ENCODE measurements at regions not wholly inside any gene's neighbourhood (a gene's known extent, or its start where the extent isn't known, plus 50 kb on each side); places are given as distances from the start of the nearest gene placed in this dataset.
"Not testable (repeated sequence)": the region's sequence is repeated elsewhere in the genome, so short reads cannot be mapped to it uniquely, and the experiment has no call there.

DNA sequence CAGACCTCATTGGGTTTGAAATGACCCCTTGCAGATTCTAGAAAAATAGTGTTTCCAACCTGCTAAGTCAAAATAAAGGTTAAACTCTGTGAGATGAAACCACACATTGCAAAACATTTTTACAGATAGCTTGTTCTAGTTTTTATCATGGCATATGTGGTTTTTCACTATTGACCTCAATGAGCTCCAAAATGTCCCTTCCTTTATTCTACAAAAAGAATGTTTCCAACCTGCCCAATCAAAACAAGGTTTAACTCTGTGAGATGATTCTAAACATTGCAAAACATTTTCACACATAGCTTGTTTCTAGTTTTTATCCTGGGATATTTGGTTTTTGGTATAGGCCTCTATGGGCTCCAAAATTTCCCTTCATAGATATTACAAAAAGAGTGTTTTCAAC, 286.0 kb upstream of the ZNF337 start:
- not testable (repeated sequence) for H3K36me3 ChIP-seq (ENCODE audit: control insufficient read depth in 1 of 2, insufficient read depth in 2 of 2, low read length in 2 of 2); H3K79me1 ChIP-seq (ENCODE audit: low read length); H3K9me3 ChIP-seq (ENCODE audit: insufficient read depth, low read depth, low read length); H4K8ac ChIP-seq (ENCODE audit: low read depth, low read length); H3K23ac ChIP-seq (ENCODE audit: low read length); H3K4me1 ChIP-seq (ENCODE audit: control insufficient read depth in 1 of 2, insufficient read depth in 2 of 2, low read length in 2 of 2); H2AK5ac ChIP-seq (ENCODE audit: low read length); H3K14ac ChIP-seq (ENCODE audit: low read length); H2BK120ac ChIP-seq (ENCODE audit: insufficient read depth, low read length, poor library complexity); H3K4me2 ChIP-seq (ENCODE audit: low read length); H3K79me2 ChIP-seq (ENCODE audit: control insufficient read depth, insufficient read depth, low read length, poor library complexity); H2BK5ac ChIP-seq (ENCODE audit: low read depth, low read length, poor library complexity); H3K18ac ChIP-seq (ENCODE audit: low read length); H3K27me3 ChIP-seq (ENCODE audit: insufficient read depth, low read length); DNase-seq; H3K4me3 ChIP-seq (ENCODE audit: low read depth, low read length); H2BK12ac ChIP-seq (ENCODE audit: low read length); H4K91ac ChIP-seq (ENCODE audit: low read depth, low read length); H2AFZ ChIP-seq (ENCODE audit: insufficient read depth, low read length, poor library complexity); H4K12ac ChIP-seq (ENCODE audit: low read depth, low read length); H3K9ac ChIP-seq (ENCODE audit: low read length); H3K27ac ChIP-seq (ENCODE audit: low read depth, low read length); H3K4ac ChIP-seq (ENCODE audit: low read depth, low read length)

DNA sequence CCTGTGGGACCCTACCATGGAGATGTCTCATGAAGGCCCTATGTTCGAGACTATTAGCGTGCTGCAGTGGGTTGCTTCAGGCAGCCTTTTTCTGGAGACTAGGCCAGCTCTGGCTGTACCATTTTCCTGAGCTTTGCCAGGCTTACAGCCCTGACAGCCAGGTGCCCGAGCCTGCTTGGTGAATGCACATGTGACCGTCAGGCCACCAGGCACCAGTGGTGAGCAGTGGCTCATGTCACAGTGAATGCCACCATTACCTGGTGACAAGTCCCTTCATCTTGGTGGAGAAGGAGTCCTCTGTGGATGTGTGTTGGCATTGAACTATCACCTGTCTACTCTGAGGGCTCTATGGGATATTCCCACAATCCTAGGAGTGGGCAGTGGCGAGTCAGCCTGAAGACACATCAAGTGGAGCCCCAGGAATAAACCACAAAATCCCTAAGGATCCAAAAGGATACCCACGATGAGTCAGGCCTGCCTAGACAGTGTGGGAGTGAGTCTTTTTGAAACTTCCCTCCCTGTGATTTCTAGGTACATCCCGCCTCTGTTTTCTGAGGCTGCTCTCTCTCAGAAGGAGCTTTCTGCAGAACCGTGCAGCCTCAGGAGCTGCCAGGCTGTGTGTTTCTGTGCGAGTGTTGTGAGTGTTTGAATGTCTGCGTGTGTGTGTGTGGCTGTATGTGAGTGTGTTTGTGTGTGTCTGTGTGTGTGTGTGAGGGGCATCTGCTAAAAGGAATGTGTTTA, 282.0 kb upstream of the ZNF337 start:
- not testable (repeated sequence) for DNase-seq; H2BK12ac ChIP-seq (ENCODE audit: low read length); H2BK120ac ChIP-seq (ENCODE audit: insufficient read depth, low read length, poor library complexity); H4K91ac ChIP-seq (ENCODE audit: low read depth, low read length); H2AK5ac ChIP-seq (ENCODE audit: low read length); H2BK5ac ChIP-seq (ENCODE audit: low read depth, low read length, poor library complexity); H3K4me1 ChIP-seq (ENCODE audit: control insufficient read depth in 1 of 2, insufficient read depth in 2 of 2, low read length in 2 of 2); H3K36me3 ChIP-seq (ENCODE audit: control insufficient read depth in 1 of 2, insufficient read depth in 2 of 2, low read length in 2 of 2); H3K9me3 ChIP-seq (ENCODE audit: insufficient read depth, low read depth, low read length); H2AFZ ChIP-seq (ENCODE audit: insufficient read depth, low read length, poor library complexity); H3K9ac ChIP-seq (ENCODE audit: low read length); H3K14ac ChIP-seq (ENCODE audit: low read length); H4K12ac ChIP-seq (ENCODE audit: low read depth, low read length); H4K8ac ChIP-seq (ENCODE audit: low read depth, low read length); H3K4me3 ChIP-seq (ENCODE audit: low read depth, low read length); H3K27me3 ChIP-seq (ENCODE audit: insufficient read depth, low read length); H3K4ac ChIP-seq (ENCODE audit: low read depth, low read length); H3K27ac ChIP-seq (ENCODE audit: low read depth, low read length); H3K79me2 ChIP-seq (ENCODE audit: control insufficient read depth, insufficient read depth, low read length, poor library complexity); H3K4me2 ChIP-seq (ENCODE audit: low read length); H3K79me1 ChIP-seq (ENCODE audit: low read length); H3K23ac ChIP-seq (ENCODE audit: low read length); H3K18ac ChIP-seq (ENCODE audit: low read length)
- no CpG with 5 or more reads among the region's 10 CpGs for WGBS (ENCODE audit: extremely low coverage, insufficient coverage, insufficient read length)

DNA sequence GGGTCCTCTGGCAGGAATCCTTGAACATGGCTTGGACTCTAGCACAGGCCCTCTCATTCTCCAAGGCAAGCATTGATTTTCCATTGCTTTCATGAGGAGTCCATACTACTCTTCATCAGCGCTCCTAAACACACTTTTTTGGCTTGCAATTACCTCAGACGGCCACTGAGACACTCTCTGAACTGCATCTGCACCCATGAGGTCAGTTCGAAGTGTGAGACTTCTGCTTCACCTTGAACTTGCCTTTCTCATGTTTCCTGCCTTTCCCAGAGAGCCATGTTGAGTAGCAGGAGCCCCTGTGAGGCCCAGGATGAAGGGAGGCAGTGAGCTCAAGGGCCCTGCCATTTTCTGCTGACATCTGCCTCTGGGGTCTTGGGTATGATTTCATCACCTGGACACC, 279.2 kb upstream of the ZNF337 start:
- H2AFZ ChIP-seq (ENCODE audit: insufficient read depth, low read length, poor library complexity); H3K4me2 ChIP-seq (ENCODE audit: low read length); H4K12ac ChIP-seq (ENCODE audit: low read depth, low read length); H3K18ac ChIP-seq (ENCODE audit: low read length); H3K9ac ChIP-seq (ENCODE audit: low read length); H3K79me1 ChIP-seq (ENCODE audit: low read length); H3K4me3 ChIP-seq (ENCODE audit: low read depth, low read length); H2BK120ac ChIP-seq (ENCODE audit: insufficient read depth, low read length, poor library complexity); H3K27ac ChIP-seq (ENCODE audit: low read depth, low read length); H3K9me3 ChIP-seq (ENCODE audit: insufficient read depth, low read depth, low read length); H4K91ac ChIP-seq (ENCODE audit: low read depth, low read length); H3K4ac ChIP-seq (ENCODE audit: low read depth, low read length); H3K27me3 ChIP-seq (ENCODE audit: insufficient read depth, low read length); H2BK12ac ChIP-seq (ENCODE audit: low read length); DNase-seq; H4K8ac ChIP-seq (ENCODE audit: low read depth, low read length); H3K23ac ChIP-seq (ENCODE audit: low read length); H2BK5ac ChIP-seq (ENCODE audit: low read depth, low read length, poor library complexity); H3K14ac ChIP-seq (ENCODE audit: low read length); H2AK5ac ChIP-seq (ENCODE audit: low read length); H3K4me1 ChIP-seq (ENCODE audit: control insufficient read depth in 1 of 2, insufficient read depth in 2 of 2, low read length in 2 of 2); H3K36me3 ChIP-seq (ENCODE audit: control insufficient read depth in 1 of 2, insufficient read depth in 2 of 2, low read length in 2 of 2); H3K79me2 ChIP-seq (ENCODE audit: control insufficient read depth, insufficient read depth, low read length, poor library complexity): not testable (repeated sequence)
- no CpG with 5 or more reads among the region's 3 CpGs for WGBS (ENCODE audit: extremely low coverage, insufficient coverage, insufficient read length)

DNA sequence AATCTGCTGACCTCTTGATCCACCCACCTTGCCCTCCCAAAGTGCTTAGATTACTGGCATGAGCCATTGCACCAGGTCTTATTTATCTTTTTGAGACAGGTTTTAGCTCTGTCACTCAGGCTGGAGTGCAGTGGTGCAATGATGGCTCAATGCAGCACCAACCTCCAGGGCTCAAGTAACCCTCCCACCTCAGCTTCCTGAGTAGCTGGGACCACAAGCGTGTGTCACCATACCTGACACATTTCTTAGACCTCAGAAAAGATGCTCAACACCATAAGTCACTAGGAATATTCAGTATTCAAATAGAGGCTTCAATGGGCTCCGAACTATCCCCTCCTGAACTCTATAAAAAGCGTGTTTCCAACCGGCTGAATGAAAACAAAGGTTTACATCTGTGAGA, 268.6 kb upstream of the ZNF337 start:
- H3K27ac ChIP-seq (ENCODE audit: low read depth, low read length); H3K79me1 ChIP-seq (ENCODE audit: low read length); H3K36me3 ChIP-seq (ENCODE audit: control insufficient read depth in 1 of 2, insufficient read depth in 2 of 2, low read length in 2 of 2); H2AK5ac ChIP-seq (ENCODE audit: low read length); H4K8ac ChIP-seq (ENCODE audit: low read depth, low read length); H3K18ac ChIP-seq (ENCODE audit: low read length); H2BK5ac ChIP-seq (ENCODE audit: low read depth, low read length, poor library complexity); H3K9ac ChIP-seq (ENCODE audit: low read length); DNase-seq; H3K27me3 ChIP-seq (ENCODE audit: insufficient read depth, low read length); H3K79me2 ChIP-seq (ENCODE audit: control insufficient read depth, insufficient read depth, low read length, poor library complexity); H4K91ac ChIP-seq (ENCODE audit: low read depth, low read length); H3K9me3 ChIP-seq (ENCODE audit: insufficient read depth, low read depth, low read length); H2BK120ac ChIP-seq (ENCODE audit: insufficient read depth, low read length, poor library complexity); H3K14ac ChIP-seq (ENCODE audit: low read length); H3K4ac ChIP-seq (ENCODE audit: low read depth, low read length); H2BK12ac ChIP-seq (ENCODE audit: low read length); H3K4me3 ChIP-seq (ENCODE audit: low read depth, low read length); H4K12ac ChIP-seq (ENCODE audit: low read depth, low read length); H3K23ac ChIP-seq (ENCODE audit: low read length); H2AFZ ChIP-seq (ENCODE audit: insufficient read depth, low read length, poor library complexity); H3K4me2 ChIP-seq (ENCODE audit: low read length); H3K4me1 ChIP-seq (ENCODE audit: control insufficient read depth in 1 of 2, insufficient read depth in 2 of 2, low read length in 2 of 2): not testable (repeated sequence)
- WGBS (ENCODE audit: extremely low coverage, insufficient coverage, insufficient read length) = no CpG with 5 or more reads among the region's 4 CpGs
